ENCODE measurements at regions not wholly inside any gene's neighbourhood (a gene's known extent, or its start where the extent isn't known, plus 50 kb on each side); places are given as distances from the start of the nearest gene placed in this dataset.

GRCh38 chr3:180854887-180855286, 57.6 kb upstream of the FXR1 start:
- TF ChIP-seq POLR2AphosphoS5 (IDR thresholded peaks at IDR 0.05) (no peak), CTCF (IDR thresholded peaks at IDR 0.05) (no peak)
